Coronary artery (tissue), 2 donors: ENCODE measurements at regions not wholly inside any gene's neighbourhood (a gene's known extent, or its start where the extent isn't known, plus 50 kb on each side); places are given as distances from the start of the nearest gene placed in this dataset.
"Not testable (repeated sequence)": the region's sequence is repeated elsewhere in the genome, so short reads cannot be mapped to it uniquely, and the experiment has no call there.

Experiments used
- DNase-seq: peaks from one replicate; pipeline ENCODE4 v3.0.0-alpha.2; 2017; ENCODE audit warnings: low spot score
- H3K27ac ChIP-seq, 2 donors: fragments of 200-600 bp; sonication (generic); one replicate each; pipeline ENCODE4 v1.5.1; 2016 to 2019
- H3K4me3 ChIP-seq: fragments of 200-600 bp; sonication (generic); 2 replicates; pipeline ENCODE4 v1.5.1; 2016; ENCODE audit warnings: mild to moderate bottlenecking, moderate library complexity
- CTCF ChIP-seq: fragments of 200-600 bp; sonication (generic); IDR thresholded peaks from one replicate; pipeline ENCODE4 v1.5.1; 2019; ENCODE audit warnings: antibody characterized with exemption

GRCh38 chr20:29409833-29410805 lies 1847.3 kb upstream of the DEFB115 start:
- DNase-seq, result no peak
- H3K4me3 ChIP-seq, result no peak overlapping the region
- no peak overlapping the region for H3K27ac ChIP-seq
- TF ChIP-seq CTCF, result no peak

GRCh38 chr20:29410806-29411457 lies 1846.5 kb upstream of the DEFB115 start:
- H3K27ac ChIP-seq, result no peak overlapping the region
- no peak for TF ChIP-seq CTCF
- H3K4me3 ChIP-seq, result no peak overlapping the region
- no peak for DNase-seq

- H3K4me3 ChIP-seq, DNase-seq: not testable (repeated sequence)
These were observed 1846.0 kb upstream of the DEFB115 start for GRCh38 chr20:29411458-29411820.

GRCh38 chr20:29419378-29419777 lies 1838.1 kb upstream of the DEFB115 start:
- Histone ChIP-seq H3K27ac (no peak overlapping the region), H3K4me3 (no peak overlapping the region)
- TF ChIP-seq CTCF, result no peak
- no peak for DNase-seq

More at GRCh38 chr20:29411458-29411820, 1846.0 kb upstream of the DEFB115 start:
- not testable (repeated sequence) for H3K27ac ChIP-seq

GRCh38 chr20:29427201-29428060 lies 1830.0 kb upstream of the DEFB115 start:
- DNase-seq, result no peak
- no peak overlapping the region for H3K27ac ChIP-seq
- no peak for TF ChIP-seq CTCF
- no peak overlapping the region for H3K4me3 ChIP-seq

- no peak for DNase-seq
- no peak overlapping the region for H3K27ac ChIP-seq
- TF ChIP-seq CTCF, result no peak
- no peak overlapping the region for H3K4me3 ChIP-seq
These were observed 1826.9 kb upstream of the DEFB115 start for GRCh38 chr20:29430531-29430930.

GRCh38 chr20:29440721-29441120 lies 1816.7 kb upstream of the DEFB115 start:
- H3K4me3 ChIP-seq, DNase-seq, H3K27ac ChIP-seq: not testable (repeated sequence)
